Ovary (tissue), 7 donors: ENCODE measurements at regions not wholly inside any gene's neighbourhood (a gene's known extent, or its start where the extent isn't known, plus 50 kb on each side); places are given as distances from the start of the nearest gene placed in this dataset.
"Not testable (repeated sequence)": the region's sequence is repeated elsewhere in the genome, so short reads cannot be mapped to it uniquely, and the experiment has no call there.

Experiments used
- DNase-seq, 5 donors: peaks; one replicate each; pipeline ENCODE4 v3.0.0-alpha.2; 2019 to 2020
- H3K27ac ChIP-seq, 2 donors: fragments of 200-600 bp; one replicate each; pipeline versions ENCODE4 v1.5.1 to v1.8.0; 2019 to 2022
- H3K27me3 ChIP-seq: fragments of 200-600 bp; one replicate; pipeline ENCODE4 v1.8.0; 2022
- H3K36me3 ChIP-seq: fragments of 200-600 bp; sonication (generic); one replicate; pipeline ENCODE4 v1.5.1; 2019
- H3K4me1 ChIP-seq: one replicate; pipeline ENCODE4 v1.8.1; 2013; ENCODE audit warnings: mild to moderate bottlenecking, moderate library complexity; ENCODE audit not compliant: insufficient read depth
- H3K4me3 ChIP-seq: fragments of 200-600 bp; sonication (generic); one replicate; pipeline ENCODE4 v1.5.1; 2017
- H3K9me3 ChIP-seq, 2 donors: fragments of 200-600 bp in 1 of 2; sonication (generic) in 1 of 2; one replicate each; pipeline versions ENCODE4 v1.5.1 to v1.8.1; 2013 to 2019; ENCODE audit warnings: mild to moderate bottlenecking in 1 of 2, moderate library complexity in 1 of 2
- EP300 ChIP-seq: sonication (generic); formaldehyde crosslinking; IDR thresholded peaks from one replicate; pipeline ENCODE4 v1.6.1; 2017; ENCODE audit warnings: antibody characterized with exemption
- POLR2A ChIP-seq: fragments of 450-650 bp; IDR thresholded peaks from one replicate; pipeline ENCODE4 v1.6.1; 2017; ENCODE audit warnings: antibody characterized with exemption, mild to moderate bottlenecking, moderate library complexity
- WGBS, 3 donors: extraction: QIAGEN DNeasy Blood & Tissue Kit in 1 of 3; methylation state at CpG; one replicate each; pipeline versions ENCODE4 v1.1.5 to v1.1.7; 2013 to 2017; 5-methylcytosine and 5-hydroxymethylcytosine counted together
- intact Hi-C, 4 donors: fragments of 100-400 bp; cut with DNase I; formaldehyde crosslinking; loops; one replicate each; pipeline versions ENCODE4 v1.11.0 to v1.15.1; 2022 to 2023
- TF ChIP-seq, protein P1 (sequence below), 3 donors: fragments of 450-650 bp in 2 of 3; fragments of 200-600 bp in 1 of 3; IDR thresholded peaks; one replicate each; pipeline versions ENCODE4 v1.5.1 to v1.8.0; 2016 to 2022; ENCODE audit warnings: antibody characterized with exemption in 3 of 3, mild to moderate bottlenecking in 1 of 3
- donor health status: DM: no; HTN: no; CAD: no; lungs with moderate emphysema.
- donor health status: DM: no; HTN: no; CAD: no.
- donor health status: Bipolar disorder and iron deficiency.
- donor health status: DM: no; HTN: no; CAD: no.
- donor health status: DM: yes; HTN: yes; CAD: no.

DNA sequence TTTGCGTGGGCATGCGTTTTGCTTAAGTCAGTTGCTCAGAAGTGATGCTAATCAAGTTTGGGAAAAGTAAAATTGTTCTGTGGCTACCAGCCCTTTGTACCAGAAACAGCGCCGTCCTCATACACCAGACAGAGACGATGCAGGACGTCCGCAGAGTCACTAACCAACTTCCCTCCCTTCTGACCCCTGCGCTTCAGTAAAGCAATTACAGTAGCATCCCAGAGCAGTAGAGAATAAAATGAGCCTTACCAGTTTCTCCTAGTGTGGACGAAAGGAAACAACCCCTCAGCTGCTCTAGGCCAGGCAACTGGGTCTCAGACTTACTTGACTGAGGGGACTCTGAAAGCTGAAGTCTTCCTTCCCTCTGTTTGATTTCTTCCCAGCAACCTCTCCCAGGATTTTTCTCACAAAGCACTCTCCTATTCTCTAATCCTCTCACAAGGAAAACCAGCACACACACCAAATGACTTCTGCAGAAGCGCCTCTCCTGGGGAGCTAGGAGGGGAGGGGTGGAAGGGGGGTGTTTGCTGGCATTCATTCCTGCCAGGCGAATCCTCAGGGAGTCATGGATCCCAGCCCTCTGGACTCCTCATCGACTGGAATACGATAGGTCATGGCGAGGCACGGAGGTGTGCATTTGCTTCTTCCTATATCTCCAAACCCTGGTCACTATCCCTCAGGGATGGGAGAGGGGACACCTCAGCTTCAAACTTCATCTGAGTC is 56.0 kb upstream of the MID1 start:
- 33 to 43% (median 39%) methylated on average over 15 of the region's 15 CpGs for WGBS, 3 donors
- TF ChIP-seq, protein P1, sequence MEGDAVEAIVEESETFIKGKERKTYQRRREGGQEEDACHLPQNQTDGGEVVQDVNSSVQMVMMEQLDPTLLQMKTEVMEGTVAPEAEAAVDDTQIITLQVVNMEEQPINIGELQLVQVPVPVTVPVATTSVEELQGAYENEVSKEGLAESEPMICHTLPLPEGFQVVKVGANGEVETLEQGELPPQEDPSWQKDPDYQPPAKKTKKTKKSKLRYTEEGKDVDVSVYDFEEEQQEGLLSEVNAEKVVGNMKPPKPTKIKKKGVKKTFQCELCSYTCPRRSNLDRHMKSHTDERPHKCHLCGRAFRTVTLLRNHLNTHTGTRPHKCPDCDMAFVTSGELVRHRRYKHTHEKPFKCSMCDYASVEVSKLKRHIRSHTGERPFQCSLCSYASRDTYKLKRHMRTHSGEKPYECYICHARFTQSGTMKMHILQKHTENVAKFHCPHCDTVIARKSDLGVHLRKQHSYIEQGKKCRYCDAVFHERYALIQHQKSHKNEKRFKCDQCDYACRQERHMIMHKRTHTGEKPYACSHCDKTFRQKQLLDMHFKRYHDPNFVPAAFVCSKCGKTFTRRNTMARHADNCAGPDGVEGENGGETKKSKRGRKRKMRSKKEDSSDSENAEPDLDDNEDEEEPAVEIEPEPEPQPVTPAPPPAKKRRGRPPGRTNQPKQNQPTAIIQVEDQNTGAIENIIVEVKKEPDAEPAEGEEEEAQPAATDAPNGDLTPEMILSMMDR (IDR thresholded peaks at IDR 0.05): no peak
- TF ChIP-seq EP300: no peak
- intact Hi-C loops: no loop called here

DNA sequence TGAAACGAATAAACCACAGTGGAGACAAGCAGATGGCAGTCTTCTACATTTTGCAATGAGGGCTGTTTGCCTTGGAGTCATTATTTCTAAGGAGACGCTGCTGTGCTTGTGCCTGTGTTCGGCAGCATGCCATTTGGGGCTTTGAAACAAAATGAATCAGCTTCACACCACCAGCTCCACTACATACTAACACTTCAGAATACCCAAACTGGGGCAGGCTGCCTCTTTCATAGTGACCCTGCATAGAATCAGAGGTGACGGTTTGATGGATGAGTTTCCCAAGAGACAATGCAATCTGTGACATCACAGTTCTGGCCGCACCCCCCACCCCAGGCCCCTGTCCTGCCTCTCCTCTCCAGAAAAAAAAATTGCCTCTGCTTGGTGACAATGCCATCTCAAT is 57.1 kb upstream of the MID1 start:
- TF ChIP-seq EP300 (no peak), POLR2A (no peak)
- TF ChIP-seq, protein P1 (IDR thresholded peaks at IDR 0.05): no peak
- Histone ChIP-seq H3K9me3 (no peaks in the 10 kb centered on the region), H3K36me3 (no peaks in the 10 kb centered on the region), H3K27me3 (no peaks in the 10 kb centered on the region), H3K27ac (no peak overlapping the region), H3K4me3 (no peak overlapping the region), H3K4me1 (no peaks in the 10 kb centered on the region)
- intact Hi-C loops: no loop called here
- 53 to 63% (median 61%) methylated on average over 5 of the region's 5 CpGs for WGBS, 3 donors
- no peak for DNase-seq

More for the DNA sequence above, 56.0 kb upstream of the MID1 start:
- DNase-seq: no peak
- Histone ChIP-seq H3K4me1 (no peaks in the 10 kb centered on the region), H3K36me3 (no peaks in the 10 kb centered on the region), H3K27me3 (no peaks in the 10 kb centered on the region), H3K27ac (no peak overlapping the region), H3K9me3 (no peaks in the 10 kb centered on the region), H3K4me3 (no peak overlapping the region)

DNA sequence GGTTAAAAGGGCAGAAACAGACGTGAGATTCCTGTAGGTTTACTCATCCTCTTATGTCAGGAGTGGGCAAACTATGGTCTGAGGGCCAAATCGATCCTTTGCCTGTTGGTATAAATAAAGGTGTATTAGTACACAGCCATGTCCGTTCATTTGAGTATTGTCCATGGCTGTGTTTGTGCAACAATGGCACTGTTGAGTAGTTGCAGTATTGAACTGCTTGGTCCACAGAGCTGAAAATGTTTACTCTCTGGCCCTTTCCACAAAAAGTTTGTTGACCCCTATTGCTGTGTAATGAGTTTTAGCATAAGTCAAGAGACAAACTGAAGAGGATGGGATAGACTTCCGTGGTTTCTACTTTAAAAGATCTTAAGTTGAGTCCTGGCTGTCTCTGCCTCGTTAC is 59.0 kb upstream of the MID1 start:
- Histone ChIP-seq H3K9me3 (no peaks in the 10 kb centered on the region), H3K27ac (no peak overlapping the region), H3K4me1 (no peaks in the 10 kb centered on the region), H3K36me3 (no peaks in the 10 kb centered on the region), H3K27me3 (no peaks in the 10 kb centered on the region), H3K4me3 (no peak overlapping the region)
- DNase-seq: no peak
- TF ChIP-seq POLR2A (no peak), EP300 (no peak)
- TF ChIP-seq, protein P1 (IDR thresholded peaks at IDR 0.05): no peak
- 58 to 59% (median 59%) methylated on average over 5 of the region's 5 CpGs for WGBS, 3 donors
- intact Hi-C loops: no loop called here

DNA sequence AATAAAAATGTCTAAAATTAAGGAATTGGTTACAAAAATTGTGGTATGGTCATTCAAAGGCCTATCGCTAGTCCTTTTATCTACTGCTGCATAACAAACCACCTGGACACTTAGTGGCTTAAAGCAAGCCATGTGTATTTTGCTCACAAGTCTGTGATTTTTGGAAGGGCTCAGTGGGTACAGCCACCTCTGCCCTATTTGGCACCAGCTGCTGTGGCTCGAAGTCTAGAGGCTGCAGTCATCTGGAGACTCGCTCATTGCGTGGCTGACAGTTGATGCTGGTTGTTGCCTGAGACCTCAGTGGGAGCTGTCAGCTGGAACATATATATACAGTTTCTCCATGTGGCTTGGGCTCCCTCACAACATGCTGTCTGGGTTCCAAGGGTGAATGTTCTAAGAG is 60.8 kb upstream of the MID1 start:
- no peaks in the 10 kb centered on the region for H3K27me3 ChIP-seq
- H3K36me3 ChIP-seq: no peaks in the 10 kb centered on the region
- no peak overlapping the region for H3K27ac ChIP-seq
- DNase-seq: no peak
- H3K4me3 ChIP-seq: no peak overlapping the region
- no peaks in the 10 kb centered on the region for H3K9me3 ChIP-seq
- TF ChIP-seq EP300: no peak
- TF ChIP-seq POLR2A: no peak
- TF ChIP-seq, protein P1 (IDR thresholded peaks at IDR 0.05): no peak
- 84 to 91% (median 89%) methylated on average over 4 of the region's 4 CpGs for WGBS, 3 donors
- no peaks in the 10 kb centered on the region for H3K4me1 ChIP-seq
- intact Hi-C loops: no loop called here

DNA sequence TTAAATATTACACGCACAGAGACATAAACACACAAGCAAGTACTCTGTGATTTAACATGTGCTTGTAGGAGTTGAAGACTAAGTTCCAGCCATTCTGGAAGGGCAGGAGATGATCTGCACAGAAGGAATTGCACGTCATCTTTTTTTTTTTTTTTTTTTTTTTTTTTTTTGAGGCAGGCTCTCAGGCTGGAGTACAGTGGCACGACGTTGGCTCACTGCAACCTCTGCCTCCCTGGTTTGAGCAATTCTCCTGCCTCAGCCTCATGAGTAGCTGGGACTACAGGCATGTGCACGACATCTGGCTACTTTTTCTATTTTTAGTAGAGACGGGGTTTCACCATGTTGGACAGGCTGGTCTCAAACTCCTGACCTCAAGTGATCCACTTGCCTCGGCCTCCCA is 63.2 kb upstream of the MID1 start:
- H3K27ac ChIP-seq, intact Hi-C loops, H3K4me3 ChIP-seq, H3K4me1 ChIP-seq, H3K36me3 ChIP-seq, H3K9me3 ChIP-seq, DNase-seq, H3K27me3 ChIP-seq: not testable (repeated sequence)
- 61 to 66% (median 65%) methylated on average over 7 of the region's 7 CpGs for WGBS, 3 donors
